NCI-H2029 treated with DMSO at 0.1 percent for 48 hours (cell line): ENCODE measurements at regions not wholly inside any gene's neighbourhood (a gene's known extent, or its start where the extent isn't known, plus 50 kb on each side); places are given as distances from the start of the nearest gene placed in this dataset.

Experiments
- DNase-seq: peaks from one replicate; lab custom pipeline; 2025; lab: John Stamatoyannopoulos, UW

DNA sequence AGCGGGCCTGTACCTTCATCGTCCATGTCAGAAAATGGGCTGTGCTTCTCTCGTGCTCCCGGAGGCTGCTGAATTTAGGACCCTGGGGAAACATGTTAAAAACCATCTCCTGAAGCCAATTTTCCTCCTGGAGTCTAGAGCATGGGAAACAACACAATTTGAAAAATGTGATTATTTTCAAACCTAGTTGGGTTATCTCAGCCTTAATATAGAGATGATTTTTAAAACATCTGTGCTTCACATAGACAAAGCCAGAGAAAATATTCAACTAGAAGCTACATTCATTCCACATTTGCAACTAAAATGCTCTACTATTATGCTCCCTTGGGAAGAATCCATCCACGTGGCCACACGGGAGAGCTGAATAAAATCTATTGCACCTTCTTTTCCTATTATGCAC, 225.9 kb upstream of the TMEM72 start:
- DNase-seq: no peak

DNA sequence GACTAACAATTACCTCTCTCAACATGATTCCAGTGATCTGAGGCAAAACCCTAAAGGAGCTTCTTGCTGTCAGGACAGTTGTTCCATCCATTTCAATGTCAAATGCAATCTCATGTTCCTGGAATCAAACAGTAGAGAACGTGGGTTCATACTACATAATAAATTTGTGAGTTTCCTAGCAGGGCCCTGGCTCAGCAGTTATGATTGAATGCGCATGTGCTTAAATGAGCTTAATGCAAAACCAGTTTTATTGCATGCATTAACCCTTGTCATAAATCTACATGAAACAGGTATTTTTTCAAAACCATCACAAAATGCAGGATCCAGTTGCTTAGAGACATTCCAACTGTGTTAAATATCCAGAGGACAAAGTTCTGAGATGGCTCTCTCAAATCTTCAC, 225.4 kb upstream of the TMEM72 start:
- no peak for DNase-seq

DNA sequence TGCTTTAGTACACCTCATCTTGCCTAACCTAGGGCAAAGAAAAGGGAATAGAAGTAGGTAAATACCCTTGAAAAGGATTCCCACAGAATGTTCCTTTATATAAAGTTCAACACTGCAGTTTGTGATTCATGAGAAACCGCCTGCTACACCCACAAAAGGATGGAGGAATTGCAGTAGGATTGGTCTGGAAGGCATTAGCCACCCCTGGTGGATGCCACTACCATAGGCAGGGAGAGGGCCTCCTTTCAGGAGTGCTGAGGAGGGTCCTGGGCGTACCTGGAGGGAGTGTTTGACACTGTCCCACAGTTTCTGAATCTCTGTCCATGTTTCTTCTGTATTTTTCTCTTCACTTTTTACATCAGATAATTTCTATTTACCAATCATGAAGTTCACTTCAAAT, 221.8 kb upstream of the TMEM72 start:
- DNase-seq: no peak

- DNase-seq: no peak
Observed at GRCh38 chr10:44696496-44696895, 214.6 kb upstream of the TMEM72 start.

- no peak for DNase-seq
Observed at GRCh38 chr10:44697116-44697515, 214.0 kb upstream of the TMEM72 start.

- DNase-seq: no peak
Observed at GRCh38 chr10:44702531-44702930, 208.6 kb upstream of the TMEM72 start.

DNA sequence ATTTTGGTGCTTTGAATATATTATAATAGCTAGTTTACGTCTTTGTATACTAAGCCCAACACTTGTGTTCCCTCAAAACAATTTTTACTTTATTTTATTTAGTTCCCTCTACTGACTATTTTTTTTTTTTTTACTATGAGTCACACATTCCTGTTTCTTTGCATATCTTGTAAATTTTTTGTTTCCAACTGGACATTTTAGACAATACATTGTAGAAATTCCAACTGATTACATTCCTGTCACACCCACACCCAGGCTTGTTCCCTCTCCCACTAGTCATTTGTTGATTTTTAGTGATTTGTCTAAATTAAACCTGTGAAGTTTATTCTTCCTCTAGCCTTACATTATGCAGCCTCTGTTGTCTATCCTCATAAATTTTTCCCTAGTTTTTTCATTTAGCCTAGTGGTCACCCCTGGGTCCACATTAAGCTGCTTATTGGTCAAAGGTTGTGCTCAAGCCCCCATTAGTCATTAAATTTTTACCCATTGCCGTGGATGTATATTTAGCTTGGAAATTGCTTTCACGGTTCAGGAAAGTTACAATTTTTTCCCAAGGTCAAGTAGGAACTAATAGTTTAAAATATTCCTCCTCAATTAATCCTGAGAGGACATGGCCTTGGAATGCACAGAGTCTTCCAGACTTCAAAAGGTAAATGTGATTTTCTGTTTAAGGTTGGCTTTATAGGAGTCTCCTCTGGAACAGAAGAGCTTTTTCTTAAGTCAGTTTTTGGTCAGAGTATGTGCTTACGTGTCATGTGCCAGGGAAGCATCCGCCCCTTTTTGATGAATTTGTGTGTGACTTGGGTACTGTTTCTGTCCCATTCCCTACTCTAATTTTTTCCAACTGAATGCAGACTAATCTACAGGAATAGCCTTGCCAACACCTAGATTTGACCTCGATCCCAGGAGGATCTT, 207.6 kb upstream of the TMEM72 start:
- DNase-seq: no peak

GRCh38 chr10:44704616-44705015, 206.5 kb upstream of the TMEM72 start:
- DNase-seq: no peak

DNA sequence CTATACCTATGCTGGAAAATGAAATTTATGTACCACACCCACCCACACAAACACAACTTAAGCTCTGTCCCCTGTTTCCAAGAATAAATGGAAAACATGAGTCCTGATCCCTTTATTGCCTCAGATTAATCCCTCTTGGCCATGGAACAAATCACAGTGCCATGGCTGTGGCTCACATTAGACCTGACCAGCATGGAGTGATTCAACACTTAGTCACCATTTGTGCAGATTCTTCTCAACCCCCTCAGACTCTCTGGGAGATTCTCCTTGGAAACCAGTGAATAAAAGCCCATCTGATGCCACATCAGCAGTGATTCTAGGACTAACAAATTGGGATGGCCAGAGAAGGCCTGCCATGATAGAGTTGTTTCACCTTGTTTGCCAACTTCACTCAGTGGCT, 204.4 kb upstream of the TMEM72 start:
- DNase-seq: no peak

- no peak for DNase-seq
Observed at GRCh38 chr10:44713307-44713706, 197.8 kb upstream of the TMEM72 start.

GRCh38 chr10:44714451-44714850, 196.7 kb upstream of the TMEM72 start:
- DNase-seq: no peak

- no peak for DNase-seq
Observed at GRCh38 chr10:44715136-44715535, 196.0 kb upstream of the TMEM72 start.

- DNase-seq: no peak
Observed at GRCh38 chr10:44716470-44717015, 194.6 kb upstream of the TMEM72 start.

DNA sequence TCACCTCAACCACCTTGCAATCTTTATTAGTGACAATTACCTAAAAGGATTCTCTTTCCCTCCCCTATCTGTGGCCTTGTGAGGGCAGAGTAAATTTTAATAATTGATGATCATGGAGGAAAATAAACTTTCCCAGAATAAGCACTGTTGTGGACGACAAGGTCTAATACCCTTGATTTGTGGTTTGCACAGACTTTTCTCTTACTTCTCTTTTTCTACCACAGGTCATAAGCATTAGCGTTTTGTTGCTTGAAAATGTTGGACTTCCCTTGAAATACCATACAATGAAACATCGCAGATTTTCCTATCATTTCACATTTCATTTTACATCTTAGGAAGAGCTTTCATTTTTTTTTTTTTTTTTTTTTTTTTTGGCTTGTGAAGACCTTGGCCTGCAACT, 188.1 kb upstream of the TMEM72 start:
- DNase-seq: no peak

DNA sequence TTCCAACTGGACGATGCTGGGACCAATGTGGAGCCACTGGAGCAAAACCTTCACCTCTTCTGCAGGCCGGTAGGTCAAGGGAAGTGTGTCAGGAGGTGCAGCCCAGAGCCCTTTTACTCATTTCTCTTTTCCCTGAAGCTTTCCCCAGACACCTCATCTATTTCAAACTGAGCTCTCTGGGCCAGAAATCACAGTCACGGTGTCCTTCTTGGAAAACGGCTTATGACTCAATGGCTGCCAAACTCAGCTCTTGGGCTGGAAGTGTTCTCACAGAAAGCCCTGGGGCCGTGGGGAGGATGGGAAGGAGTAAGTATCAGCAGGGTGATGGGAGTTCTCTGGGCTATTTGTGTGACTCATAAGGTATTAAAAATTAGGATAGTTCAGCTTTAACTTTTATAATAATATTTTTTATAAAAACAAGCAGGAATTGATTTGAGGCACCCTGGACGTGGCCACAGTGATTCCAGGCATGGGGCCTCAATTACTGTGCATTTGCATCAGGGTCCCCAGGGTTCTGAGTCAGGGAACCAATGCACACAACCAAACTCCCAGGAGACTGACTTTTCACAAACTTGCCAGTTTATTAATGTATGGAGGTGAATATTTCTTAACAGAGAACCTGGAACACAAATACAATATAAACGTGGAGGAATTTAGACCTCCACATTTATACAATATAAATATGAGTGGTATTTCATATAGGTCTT, 187.4 kb upstream of the TMEM72 start:
- DNase-seq: no peak

- DNase-seq: no peak
Observed at GRCh38 chr10:44724415-44725174, 186.5 kb upstream of the TMEM72 start.

- no peak for DNase-seq
Observed at GRCh38 chr10:44725404-44725803, 185.7 kb upstream of the TMEM72 start.

- DNase-seq: no peak
Observed at GRCh38 chr10:44731283-44731682, 179.9 kb upstream of the TMEM72 start.

- no peak for DNase-seq
Observed at GRCh38 chr10:44733501-44734488, 177.3 kb upstream of the TMEM72 start.

DNA sequence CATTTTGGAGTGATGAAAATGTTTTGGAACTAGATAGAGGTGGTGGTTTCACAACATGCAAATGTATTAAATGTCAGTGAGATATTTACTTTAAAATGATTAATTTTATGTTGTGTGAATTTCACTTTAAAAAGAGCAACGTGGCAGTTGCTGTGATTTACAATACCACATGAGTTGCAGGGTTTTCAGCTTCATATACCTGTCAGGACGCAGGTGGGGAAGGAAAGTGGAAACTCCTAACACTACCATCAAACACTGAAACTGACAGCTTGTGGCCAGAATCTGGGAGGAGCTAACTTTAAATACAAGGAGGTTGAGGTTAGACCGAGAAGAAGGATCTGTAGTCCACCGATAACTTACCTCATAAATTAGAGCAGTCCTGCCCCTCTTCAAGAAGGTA, 168.9 kb upstream of the TMEM72 start:
- DNase-seq: no peak

DNA sequence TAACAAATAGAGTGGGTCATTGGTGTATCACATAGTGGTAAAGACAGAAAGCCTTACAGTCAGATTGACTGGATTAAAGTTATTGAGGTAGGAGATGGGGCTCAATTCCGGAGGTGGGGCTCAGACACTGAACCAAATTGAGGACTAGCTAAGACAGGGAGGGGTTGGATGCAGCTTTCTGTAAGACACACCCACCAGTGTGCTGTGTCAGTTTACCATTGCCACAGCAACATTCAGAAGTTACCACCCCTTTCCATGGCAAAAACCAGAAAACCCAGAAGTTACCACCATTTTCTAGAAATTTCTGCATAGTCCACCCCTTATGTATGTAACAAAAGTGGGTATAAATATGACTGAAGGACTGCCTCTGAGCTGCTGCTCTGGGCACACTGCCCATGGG, 167.6 kb upstream of the TMEM72 start:
- DNase-seq: no peak
